OCI-LY7 (cell line): ENCODE measurements at regions not wholly inside any gene's neighbourhood (a gene's known extent, or its start where the extent isn't known, plus 50 kb on each side); places are given as distances from the start of the nearest gene placed in this dataset.

Source experiments
- BruUV-seq: library from RNA; stranded (reverse); fragments of 400-500 nt; replicated peaks from 2 replicates; lab custom pipeline; 2021; lab: Mats Ljungman, UMichigan
- CTCF ChIA-PET: fragments of 300-600 bp; sonication (Branson Sonifier 250); formaldehyde crosslinking; loops from one replicate; lab custom pipeline; 2022; ENCODE audit warnings: antibody characterized with exemption; ENCODE audit not compliant: unreplicated experiment; lab: Charles Lee
- POLR2A ChIA-PET: fragments of 300-600 bp; sonication (Branson Sonifier 250); formaldehyde crosslinking; loops from one replicate; lab custom pipeline; 2022; ENCODE audit warnings: antibody characterized with exemption; lab: Charles Lee
- DNase-seq: peaks from one replicate; pipeline ENCODE4 v3.0.0-alpha.2; 2015; ENCODE audit warnings: low spot score
- H2AFZ ChIP-seq: fragments of 200-600 bp; sonication (generic), shearing (Covaris generic); 2 replicates; pipeline ENCODE4 v1.6.1; 2014; ENCODE audit warnings: mild to moderate bottlenecking, antibody characterized with exemption, low read length, moderate library complexity
- H3K27ac ChIP-seq: fragments of 200-600 bp; sonication (generic); 2 replicates; pipeline ENCODE4 v1.5.1; 2014; ENCODE audit warnings: mixed run types, low read depth, mild to moderate bottlenecking, moderate library complexity, low read length, inconsistent platforms; ENCODE audit not compliant: poor library complexity, severe bottlenecking
- H3K36me3 ChIP-seq: fragments of 200-600 bp; sonication (generic); 2 replicates; pipeline ENCODE4 v1.6.1; 2014; ENCODE audit warnings: mild to moderate bottlenecking, antibody characterized with exemption, low read length, moderate library complexity, mixed read lengths; ENCODE audit not compliant: insufficient read depth
- H3K4me1 ChIP-seq: fragments of 200-600 bp; sonication (generic); 2 replicates; pipeline ENCODE4 v1.5.1; 2014; ENCODE audit warnings: mild to moderate bottlenecking, low read length; ENCODE audit not compliant: insufficient read depth, poor library complexity, severe bottlenecking
- H3K4me2 ChIP-seq: fragments of 200-600 bp; sonication (generic); 2 replicates; pipeline ENCODE4 v1.6.1; 2014; ENCODE audit warnings: mild to moderate bottlenecking, low read length
- H3K4me3 ChIP-seq: fragments of 200-600 bp; sonication (generic); 2 replicates; pipeline ENCODE4 v1.5.1; 2014; ENCODE audit warnings: mild to moderate bottlenecking, low read depth, low read length; ENCODE audit not compliant: poor library complexity, severe bottlenecking
- H3K79me2 ChIP-seq: fragments of 200-600 bp; sonication (generic); 2 replicates; pipeline ENCODE4 v1.6.1; 2016; ENCODE audit warnings: low read depth, mild to moderate bottlenecking, low read length, moderate library complexity, mixed read lengths; ENCODE audit not compliant: insufficient read depth
- H3K9me2 ChIP-seq: fragments of 200-600 bp; sonication (generic); 2 replicates; pipeline ENCODE4 v1.6.1; 2016; ENCODE audit warnings: mild to moderate bottlenecking, low read length, mixed read lengths; ENCODE audit not compliant: insufficient read depth
- H3K9me3 ChIP-seq: fragments of 200-600 bp; sonication (generic); 2 replicates; pipeline ENCODE4 v1.6.1; 2014; ENCODE audit warnings: mild to moderate bottlenecking, mixed run types, low read length, mixed read lengths
- H4K20me1 ChIP-seq: fragments of 200-600 bp; sonication (generic); 2 replicates; pipeline ENCODE4 v1.6.1; 2014; ENCODE audit warnings: mild to moderate bottlenecking, antibody characterized with exemption, low read length, moderate library complexity, mixed read lengths; ENCODE audit not compliant: insufficient read depth
- CTCF ChIP-seq: fragments of 200-600 bp; sonication (generic); conservative IDR thresholded peaks from 2 replicates; pipeline ENCODE4 v1.5.1; 2014; ENCODE audit warnings: mild to moderate bottlenecking, antibody characterized with exemption, low read length, moderate library complexity, mixed read lengths
- EZH2phosphoT487 ChIP-seq: fragments of 200-600 bp; sonication (generic); IDR thresholded peaks from 2 replicates; pipeline ENCODE4 v1.6.1; 2018; ENCODE audit warnings: low read depth, borderline replicate concordance, mild to moderate bottlenecking, mixed run types, antibody characterized with exemption, low read length, moderate library complexity, mixed read lengths
- intact Hi-C: fragments of 100-400 bp; cut with micrococcal nuclease; formaldehyde crosslinking; loops from one replicate; pipeline ENCODE4 v1.10.0; 2022; ENCODE audit not compliant: unreplicated experiment

GRCh38 chr7:81361769-81362312 is 408.0 kb downstream of the HGF start:
- Histone ChIP-seq H3K27ac (no peak overlapping the region), H3K79me2 (no peaks in the 10 kb centered on the region), H3K9me2 (no peaks in the 10 kb centered on the region), H3K36me3 (no peaks in the 10 kb centered on the region), H3K4me1 (no peaks in the 10 kb centered on the region), H3K9me3 (no peaks in the 10 kb centered on the region), H2AFZ (no peak overlapping the region), H3K4me3 (no peak overlapping the region), H3K4me2 (no peak overlapping the region), H4K20me1 (no peaks in the 10 kb centered on the region)
- BruUV-seq: no TSS peak
- intact Hi-C loops: no loop called here
- POLR2A ChIA-PET: no interaction called here
- CTCF ChIA-PET: no interaction called here
- DNase-seq: no peak
- TF ChIP-seq CTCF (no peak), EZH2phosphoT487 (no peak)

DNA sequence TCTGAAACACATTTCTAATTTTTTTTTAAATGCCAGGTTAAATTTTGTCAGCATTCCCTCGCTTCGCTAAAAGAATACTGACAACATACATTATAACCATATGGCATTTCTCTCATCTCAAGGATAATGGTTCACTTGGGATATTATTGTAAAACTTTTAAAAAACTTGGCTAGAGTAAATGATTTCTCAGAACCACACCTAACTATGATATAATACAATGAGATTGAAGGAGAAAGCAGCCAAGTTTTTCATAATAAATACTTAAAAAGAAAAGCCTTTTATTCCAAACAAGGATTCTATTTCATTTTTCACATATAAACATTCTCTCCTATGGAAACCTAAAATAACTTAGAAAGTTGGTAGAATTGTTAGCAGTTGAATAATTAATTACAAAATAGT is 413.9 kb downstream of the HGF start:
- Histone ChIP-seq H3K27ac (no peak overlapping the region), H3K36me3 (no peaks in the 10 kb centered on the region), H2AFZ (no peak overlapping the region), H3K4me3 (no peak overlapping the region), H4K20me1 (no peaks in the 10 kb centered on the region), H3K4me1 (no peaks in the 10 kb centered on the region), H3K4me2 (no peak overlapping the region), H3K79me2 (no peaks in the 10 kb centered on the region), H3K9me3 (no peaks in the 10 kb centered on the region), H3K9me2 (no peaks in the 10 kb centered on the region)
- BruUV-seq: no TSS peak
- ChIA-PET POLR2A (no interaction called here), CTCF (no interaction called here)
- TF ChIP-seq CTCF (no peak), EZH2phosphoT487 (no peak)
- no peak for DNase-seq
- intact Hi-C loops: no loop called here

- H4K20me1 ChIP-seq: no peaks in the 10 kb centered on the region
- no peaks in the 10 kb centered on the region for H3K9me2 ChIP-seq
- BruUV-seq: no TSS peak
- no peaks in the 10 kb centered on the region for H3K9me3 ChIP-seq
- intact Hi-C loops: no loop called here
- no peaks in the 10 kb centered on the region for H3K36me3 ChIP-seq
- no peak overlapping the region for H3K4me3 ChIP-seq
- TF ChIP-seq CTCF: no peak
- no peak for TF ChIP-seq EZH2phosphoT487
- no peak overlapping the region for H3K27ac ChIP-seq
- no peaks in the 10 kb centered on the region for H3K4me1 ChIP-seq
- ChIA-PET POLR2A (no interaction called here), CTCF (no interaction called here)
- no peak overlapping the region for H3K4me2 ChIP-seq
- DNase-seq: no peak
- H2AFZ ChIP-seq: no peak overlapping the region
- H3K79me2 ChIP-seq: no peaks in the 10 kb centered on the region
These were observed 420.8 kb downstream of the HGF start for GRCh38 chr7:81349044-81349443.
